ENCODE measurements at regions not wholly inside any gene's neighbourhood (a gene's known extent, or its start where the extent isn't known, plus 50 kb on each side); places are given as distances from the start of the nearest gene placed in this dataset.

GRCh38 chr10:36224431-36224985 lies 582.4 kb upstream of the FZD8 start:
- peak; percentile 9 for DNase-seq (ENCODE audit: low spot score)

- no peak for DNase-seq (ENCODE audit: low spot score)
These were observed 579.0 kb upstream of the FZD8 start for GRCh38 chr10:36221101-36221500.

- no peak for DNase-seq (ENCODE audit: low spot score)
These were observed 578.1 kb upstream of the FZD8 start for GRCh38 chr10:36220151-36220550.

- no peak for DNase-seq (ENCODE audit: low spot score)
These were observed 569.8 kb upstream of the FZD8 start for GRCh38 chr10:36211856-36212255.

- no peak for DNase-seq (ENCODE audit: low spot score)
These were observed 567.4 kb upstream of the FZD8 start for GRCh38 chr10:36209480-36209879.

GRCh38 chr10:36202881-36203280 lies 560.8 kb upstream of the FZD8 start:
- DNase-seq (ENCODE audit: low spot score) = no peak

- no peak for DNase-seq (ENCODE audit: low spot score)
These were observed 558.5 kb upstream of the FZD8 start for GRCh38 chr10:36200577-36200976.

- no peak for DNase-seq (ENCODE audit: low spot score)
These were observed 556.2 kb upstream of the FZD8 start for GRCh38 chr10:36198322-36198721.

GRCh38 chr10:36195364-36195763 lies 553.3 kb upstream of the FZD8 start:
- no peak for DNase-seq (ENCODE audit: low spot score)

GRCh38 chr10:36194276-36194675 lies 552.2 kb upstream of the FZD8 start:
- no peak for DNase-seq (ENCODE audit: low spot score)

- DNase-seq (ENCODE audit: low spot score) = no peak
These were observed 548.9 kb upstream of the FZD8 start for GRCh38 chr10:36191009-36191408.

GRCh38 chr10:36188461-36188860 lies 546.4 kb upstream of the FZD8 start:
- DNase-seq (ENCODE audit: low spot score) = no peak

- DNase-seq (ENCODE audit: low spot score) = no peak
These were observed 546.0 kb upstream of the FZD8 start for GRCh38 chr10:36188080-36188453.

- DNase-seq (ENCODE audit: low spot score) = no peak
These were observed 545.4 kb upstream of the FZD8 start for GRCh38 chr10:36187380-36188079.

- DNase-seq (ENCODE audit: low spot score) = no peak
These were observed 543.0 kb upstream of the FZD8 start for GRCh38 chr10:36185097-36185496.

GRCh38 chr10:36183726-36184125 lies 541.6 kb upstream of the FZD8 start:
- no peak for DNase-seq (ENCODE audit: low spot score)

- no peak for DNase-seq (ENCODE audit: low spot score)
These were observed 541.0 kb upstream of the FZD8 start for GRCh38 chr10:36183056-36183455.

- DNase-seq (ENCODE audit: low spot score) = no peak
These were observed 540.5 kb upstream of the FZD8 start for GRCh38 chr10:36182606-36183005.

- DNase-seq (ENCODE audit: low spot score) = no peak
These were observed 540.1 kb upstream of the FZD8 start for GRCh38 chr10:36182179-36182566.

GRCh38 chr10:36181426-36182178 lies 539.5 kb upstream of the FZD8 start:
- peak; percentile 39 for DNase-seq (ENCODE audit: low spot score)

- DNase-seq (ENCODE audit: low spot score) = no peak
These were observed 536.5 kb upstream of the FZD8 start for GRCh38 chr10:36178616-36179015.

- no peak for DNase-seq (ENCODE audit: low spot score)
These were observed 535.0 kb upstream of the FZD8 start for GRCh38 chr10:36177071-36177470.

- DNase-seq (ENCODE audit: low spot score) = no peak
These were observed 533.9 kb upstream of the FZD8 start for GRCh38 chr10:36175954-36176353.

- no peak for DNase-seq (ENCODE audit: low spot score)
These were observed 531.3 kb upstream of the FZD8 start for GRCh38 chr10:36173364-36173763.

All from AG08395 (cell line).